ENCODE measurements at regions not wholly inside any gene's neighbourhood (a gene's known extent, or its start where the extent isn't known, plus 50 kb on each side); places are given as distances from the start of the nearest gene placed in this dataset.
A peak's percentile ranks its signal among the peaks of the same experiment; 100 is the strongest.

DNA sequence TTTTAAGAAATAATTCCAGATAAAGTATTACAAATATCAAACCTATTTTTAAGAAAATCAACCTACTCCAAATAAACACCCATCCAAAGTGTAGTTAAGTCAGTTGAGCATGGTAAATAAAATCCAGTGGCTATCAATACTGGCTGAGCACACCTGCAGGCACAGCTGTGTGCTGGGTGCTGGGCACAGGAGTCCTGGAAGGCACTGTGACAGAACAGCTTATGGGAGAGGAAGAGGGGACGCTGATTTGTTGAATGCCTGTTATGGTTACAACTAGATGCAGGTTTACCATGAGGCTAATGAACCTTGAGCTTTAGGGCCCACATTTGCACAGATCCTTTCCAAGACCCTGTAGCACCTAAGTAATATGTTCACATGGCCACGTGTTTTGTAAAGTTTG is 202.7 kb downstream of the MTX2 start:
- DNase-seq = no peak

DNA sequence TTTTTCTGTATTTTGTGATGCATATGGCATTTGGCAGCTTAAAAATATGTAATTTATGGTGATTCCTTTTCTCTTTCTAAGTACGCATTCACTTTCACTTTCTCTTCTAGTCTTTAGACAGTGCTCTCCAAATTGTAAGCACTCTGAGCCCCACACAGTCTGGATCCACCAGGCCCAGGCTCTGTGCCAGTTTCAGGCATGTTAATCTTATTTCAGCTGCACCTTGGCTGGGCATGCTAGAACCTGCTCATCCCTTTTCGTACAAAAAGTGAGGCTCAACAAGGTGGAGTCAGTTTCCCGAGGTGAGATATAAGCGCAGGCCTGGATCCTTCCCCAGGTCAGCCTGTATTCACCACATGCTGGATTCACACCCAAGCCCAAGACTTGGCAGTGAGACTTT is 203.9 kb downstream of the MTX2 start:
- DNase-seq = no peak

GRCh38 chr2:176473851-176474250 is 204.6 kb downstream of the MTX2 start:
- no peak for DNase-seq

GRCh38 chr2:176477336-176477735 is 208.1 kb downstream of the MTX2 start:
- DNase-seq = no peak

GRCh38 chr2:176479961-176480360 is 210.7 kb downstream of the MTX2 start:
- no peak for DNase-seq

DNA sequence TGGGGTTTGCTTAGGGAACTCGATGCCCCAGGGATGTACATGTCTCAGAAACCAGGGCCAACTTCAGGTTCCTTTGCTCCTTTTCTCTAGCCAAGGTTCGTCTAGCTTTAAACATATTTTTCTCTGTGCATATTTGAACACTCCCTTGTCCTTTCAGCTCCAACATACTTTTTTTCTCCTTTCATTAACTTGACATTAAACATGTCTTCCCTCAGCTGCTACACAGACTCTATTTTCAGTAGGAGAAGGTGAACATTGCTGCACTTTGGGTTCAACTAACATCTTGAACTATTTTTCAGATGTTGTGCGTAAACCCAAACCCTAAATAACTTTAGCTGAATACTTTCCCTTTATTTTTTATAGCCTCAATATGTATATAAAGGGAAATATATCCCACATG is 212.9 kb downstream of the MTX2 start:
- no peak for DNase-seq

DNA sequence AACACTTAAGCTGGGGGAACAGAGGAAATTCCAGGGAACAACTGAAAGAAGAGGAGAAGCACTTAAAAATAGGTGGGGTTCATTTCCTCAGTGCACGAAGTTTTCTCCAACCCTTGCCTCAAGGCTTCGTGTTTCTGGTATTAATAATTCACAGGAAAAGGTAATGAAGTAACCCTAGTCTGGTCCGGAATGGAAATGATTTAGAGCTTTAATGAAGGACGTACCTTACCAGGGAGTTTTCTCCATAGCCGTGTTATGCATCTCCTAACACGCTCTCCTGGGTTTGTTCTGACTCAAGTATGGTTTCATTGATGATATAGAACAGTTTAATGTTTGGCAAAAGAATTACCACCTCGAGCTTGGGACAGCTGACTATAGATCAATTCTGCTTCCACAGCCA is 214.2 kb downstream of the MTX2 start:
- DNase-seq = no peak

- no peak for DNase-seq
These were observed 214.8 kb downstream of the MTX2 start for GRCh38 chr2:176483901-176484568.

DNA sequence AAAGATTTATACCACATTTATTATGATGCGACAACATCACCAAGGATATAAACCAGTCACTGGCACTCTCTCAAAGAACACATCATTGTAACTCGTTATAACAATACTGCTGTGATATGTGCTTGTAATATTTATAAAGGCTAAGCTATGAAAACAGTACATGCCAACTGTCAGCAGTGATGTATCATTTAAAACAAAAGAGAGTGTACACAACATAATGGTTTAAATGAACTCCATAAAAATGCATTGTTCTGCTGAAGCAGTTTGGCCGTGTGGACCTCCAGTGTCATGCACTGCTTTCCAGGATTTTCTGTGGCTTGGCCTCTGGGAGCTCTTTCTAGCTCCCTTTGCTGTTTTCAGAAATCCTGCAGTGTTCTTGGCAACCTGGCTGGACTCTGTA is 215.6 kb downstream of the MTX2 start:
- no peak for DNase-seq

DNA sequence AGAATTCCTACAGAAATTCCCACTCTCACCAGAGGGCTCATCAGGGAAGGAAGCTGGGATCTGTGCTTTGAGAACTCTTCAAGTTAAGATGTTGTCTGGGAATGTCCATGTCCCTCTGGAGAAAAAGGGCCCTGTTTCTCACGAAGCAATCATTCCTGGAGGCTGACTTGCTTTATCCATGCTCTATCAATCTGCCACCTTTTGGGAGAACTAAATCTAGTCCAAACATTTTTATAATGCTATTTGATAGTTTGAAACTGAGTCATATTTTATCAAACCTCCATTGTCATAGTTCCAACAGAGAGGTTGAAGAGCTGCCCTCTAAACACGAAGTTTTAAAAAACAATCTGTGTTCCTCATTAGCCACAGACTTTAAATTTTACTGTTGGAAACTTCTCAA is 219.2 kb downstream of the MTX2 start:
- DNase-seq = no peak

- DNase-seq = no peak
These were observed 221.0 kb downstream of the MTX2 start for GRCh38 chr2:176490061-176490861.

- no peak for DNase-seq
These were observed 222.1 kb downstream of the MTX2 start for GRCh38 chr2:176491172-176491904.

DNA sequence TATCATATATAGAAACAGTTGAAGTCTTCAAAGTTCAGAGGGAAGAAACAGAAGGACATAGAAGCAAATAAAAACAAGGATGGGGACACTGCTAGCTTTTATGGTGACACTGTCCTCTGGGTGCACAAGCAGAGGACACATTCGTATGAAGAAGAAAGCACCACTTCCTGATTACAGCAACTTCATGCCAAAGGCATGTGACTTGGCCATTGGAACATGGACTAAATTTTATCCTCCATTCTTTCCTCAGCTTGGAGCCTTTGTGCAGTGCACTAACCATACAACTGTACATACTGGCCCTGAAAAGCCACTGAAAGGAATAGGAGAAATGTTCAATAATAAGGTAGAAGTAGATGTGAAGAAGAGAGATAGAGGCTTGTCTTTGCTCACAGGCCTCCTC is 223.3 kb downstream of the MTX2 start:
- no peak for DNase-seq

- no peak for DNase-seq
These were observed 224.1 kb downstream of the MTX2 start for GRCh38 chr2:176493226-176493825.

DNA sequence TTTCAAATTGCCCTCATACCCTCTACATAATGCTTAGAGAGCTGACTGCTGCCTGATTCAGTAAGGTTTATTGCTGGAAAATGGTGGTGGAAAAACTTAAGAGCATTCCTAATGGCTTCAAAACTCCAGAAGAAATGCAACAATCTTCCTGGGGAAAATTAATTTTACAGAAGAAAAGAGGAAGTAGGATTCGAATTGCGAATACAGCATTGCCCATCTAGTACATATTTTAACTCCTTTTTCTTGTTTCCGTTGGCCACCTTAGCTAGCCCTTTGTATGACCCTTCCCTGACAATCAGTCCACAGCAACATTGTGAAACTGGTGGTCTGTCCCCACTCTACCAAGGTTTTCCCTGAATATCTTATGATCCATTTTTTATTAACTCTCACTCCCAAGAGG is 224.7 kb downstream of the MTX2 start:
- DNase-seq = no peak

DNA sequence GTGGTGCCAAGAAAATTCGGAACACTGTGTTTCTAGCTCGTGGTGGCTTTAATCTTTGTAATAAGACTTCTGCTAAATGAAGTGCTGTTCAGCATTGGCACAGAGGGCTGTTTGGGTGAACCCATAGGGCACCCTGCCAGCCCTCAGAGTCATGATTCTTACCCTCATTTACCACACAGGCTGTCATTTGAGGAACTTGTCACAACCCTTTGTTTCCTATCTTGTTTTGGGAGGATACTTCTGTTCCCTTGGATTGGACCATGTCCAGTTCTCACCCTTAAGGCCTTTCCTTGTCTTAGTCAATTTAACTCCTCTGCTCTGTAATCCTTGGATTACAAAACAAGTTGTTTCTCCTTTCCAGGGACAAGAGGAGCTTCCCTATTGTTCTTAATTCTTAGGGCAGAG is 225.7 kb downstream of the MTX2 start:
- DNase-seq = peak; percentile 62

DNA sequence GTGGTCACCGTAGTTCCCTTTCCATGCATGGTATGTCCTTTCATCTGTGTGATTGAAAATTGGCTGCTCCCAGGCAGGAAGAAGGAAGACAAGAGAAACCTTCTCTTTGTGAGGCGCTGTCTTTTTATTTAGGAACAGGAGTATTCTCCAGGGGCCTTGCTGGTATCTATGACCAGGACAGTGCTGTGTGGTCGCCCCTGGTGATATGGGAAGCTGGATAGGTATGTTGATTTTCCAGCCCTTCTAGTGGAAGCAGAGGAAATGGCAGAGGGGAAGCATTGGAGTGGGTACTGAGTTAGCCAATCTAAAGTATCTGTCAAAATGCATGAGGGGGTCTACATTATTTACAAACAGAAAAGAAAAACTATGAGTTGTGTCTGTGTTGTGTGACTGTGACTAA is 226.6 kb downstream of the MTX2 start:
- DNase-seq = no peak

- DNase-seq = no peak
These were observed 227.5 kb downstream of the MTX2 start for GRCh38 chr2:176496761-176497160.

GRCh38 chr2:176500901-176501300 is 231.7 kb downstream of the MTX2 start:
- DNase-seq = no peak

- no peak for DNase-seq
These were observed 232.4 kb downstream of the MTX2 start for GRCh38 chr2:176501617-176502016.

- DNase-seq = no peak
These were observed 233.4 kb downstream of the MTX2 start for GRCh38 chr2:176502619-176503018.

DNA sequence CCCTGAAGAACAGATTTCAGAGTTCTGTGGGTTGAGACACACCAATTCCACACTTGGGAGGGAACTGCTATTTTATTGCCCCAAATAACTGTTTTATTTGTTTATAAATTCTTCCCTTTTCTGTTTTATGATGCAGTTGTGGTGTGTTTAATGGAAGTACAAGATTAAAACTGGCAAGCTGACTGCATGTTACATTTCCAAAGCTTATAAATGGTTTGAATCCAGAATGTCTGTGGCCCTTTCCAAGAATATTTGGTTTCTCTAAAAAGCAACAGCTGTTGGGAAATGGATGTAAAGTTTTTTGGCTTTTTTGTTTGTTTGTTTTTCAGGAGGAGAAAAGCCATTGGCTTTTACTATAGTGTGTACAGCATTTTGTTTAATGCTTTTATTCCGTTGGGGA is 234.5 kb downstream of the MTX2 start:
- no peak for DNase-seq

GRCh38 chr2:176504440-176504839 is 235.2 kb downstream of the MTX2 start:
- DNase-seq = no peak

- DNase-seq = no peak
These were observed 238.5 kb downstream of the MTX2 start for GRCh38 chr2:176507786-176508185.

Data from GDM1 (cell line).